NCI-H2227 (cell line): ENCODE measurements at regions not wholly inside any gene's neighbourhood (a gene's known extent, or its start where the extent isn't known, plus 50 kb on each side); places are given as distances from the start of the nearest gene placed in this dataset.

Experiments used
- DNase-seq: peaks from one replicate; lab custom pipeline; 2025; ENCODE audit not compliant: unreplicated experiment; lab: John Stamatoyannopoulos, UW

DNA sequence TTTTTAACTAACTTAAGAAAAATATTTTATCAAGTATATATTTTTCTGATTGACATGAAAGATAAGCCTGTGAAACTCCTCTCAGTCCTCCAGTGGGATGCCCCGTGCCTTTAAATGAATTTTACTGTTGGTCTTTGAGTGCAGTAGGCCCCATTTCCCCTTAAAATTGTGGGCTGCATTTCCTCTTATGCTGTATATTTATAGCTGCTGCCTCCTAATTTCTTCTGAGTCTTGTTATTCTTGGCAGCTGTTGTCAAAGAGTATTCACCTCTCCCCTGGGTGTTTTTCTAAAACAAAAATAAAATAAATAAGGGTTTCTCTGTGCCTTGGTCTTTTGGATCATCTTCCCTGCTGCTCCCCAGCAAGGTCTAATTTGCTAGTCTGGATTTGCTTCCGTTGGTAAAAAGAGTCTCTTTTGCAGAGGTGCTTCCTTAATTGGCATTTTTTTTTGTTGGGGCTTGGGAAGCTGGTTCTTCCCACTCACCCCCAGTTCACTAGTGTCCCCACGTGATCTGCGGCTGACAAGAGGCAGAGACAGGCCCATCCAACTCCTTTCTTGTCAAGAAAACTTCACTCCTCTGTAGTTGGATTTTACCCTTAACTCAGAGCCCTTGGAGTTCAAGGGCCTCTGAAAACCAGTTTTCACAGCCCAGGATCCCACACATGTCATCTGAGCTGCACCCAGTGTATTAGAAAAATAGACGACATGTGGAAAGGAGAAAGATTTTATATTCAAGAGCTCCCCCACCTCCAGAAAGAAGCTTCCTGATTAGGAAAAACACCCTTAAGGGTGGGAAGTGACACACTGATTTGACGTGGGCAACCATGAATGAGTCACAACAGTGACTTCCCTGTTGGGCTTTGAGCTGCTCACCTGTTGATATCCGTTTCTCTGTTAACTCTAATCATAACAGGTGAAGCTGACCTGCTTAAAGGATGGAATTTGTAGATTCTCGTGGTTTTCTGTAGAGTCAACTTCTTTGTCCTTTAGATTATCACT lies 431.5 kb downstream of the DCDC2C start:
- DNase-seq, result no peak

DNA sequence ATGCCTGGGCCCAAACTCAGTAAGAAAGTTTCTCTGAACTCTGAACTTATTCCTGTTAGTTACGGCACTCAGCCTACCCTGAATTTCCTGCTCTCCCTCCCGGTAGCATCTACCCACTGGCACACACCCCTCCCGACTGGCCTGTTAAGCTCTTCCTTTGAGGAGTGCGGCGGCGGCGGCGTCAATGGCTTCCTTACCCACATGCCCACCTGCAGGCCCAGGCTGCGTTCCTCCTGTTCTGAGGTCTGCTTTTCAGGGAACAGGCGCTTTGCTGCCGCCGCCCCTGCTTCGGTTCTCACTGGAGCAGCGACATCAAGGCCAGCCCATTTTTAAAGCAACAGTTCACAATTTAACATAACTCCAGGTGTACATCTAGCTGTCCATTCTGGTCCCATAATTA lies 432.4 kb downstream of the DCDC2C start:
- no peak for DNase-seq

GRCh38 chr2:4139316-4139715 lies 435.9 kb downstream of the DCDC2C start:
- DNase-seq, result no peak

DNA sequence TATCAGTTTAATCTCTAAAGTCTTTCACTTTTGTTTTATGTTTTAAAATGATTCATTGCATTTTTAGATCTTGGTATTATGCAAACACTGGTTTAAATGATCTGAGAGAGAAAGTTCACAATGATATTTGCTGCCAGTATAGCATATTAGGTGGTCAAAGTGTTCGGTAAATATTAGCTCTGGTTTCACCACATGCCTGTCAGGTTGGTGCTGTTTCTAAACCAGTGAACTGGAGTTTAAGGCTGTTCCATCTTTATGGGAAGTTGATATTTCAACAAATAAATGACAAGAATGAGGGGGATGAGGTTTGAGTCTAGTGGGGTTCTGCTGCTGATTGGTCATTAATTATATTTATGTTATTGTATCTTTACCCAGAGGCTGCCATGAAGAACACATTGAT lies 436.4 kb downstream of the DCDC2C start:
- no peak for DNase-seq

- peak; percentile 61 for DNase-seq
These were observed 437.1 kb downstream of the DCDC2C start for GRCh38 chr2:4140281-4140970.

DNA sequence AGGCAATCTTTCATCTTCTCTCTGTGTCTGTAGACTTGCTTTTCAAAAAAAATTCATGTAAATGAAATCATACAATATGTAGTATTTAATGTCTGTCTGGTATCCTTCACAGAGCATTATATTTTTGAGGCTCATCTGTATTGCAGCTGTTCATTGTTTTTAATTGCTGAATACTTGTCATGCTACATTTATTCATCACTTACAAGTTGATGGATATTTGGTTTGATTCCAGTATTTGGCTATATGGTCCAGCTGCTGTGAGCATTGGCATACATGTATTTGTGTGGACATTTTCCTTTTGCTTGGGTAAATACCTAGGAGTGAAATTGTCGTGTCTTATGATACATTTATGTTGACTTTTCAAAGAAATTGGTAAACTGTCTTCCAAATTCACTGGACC lies 441.4 kb downstream of the DCDC2C start:
- no peak for DNase-seq

- no peak for DNase-seq
These were observed 448.1 kb downstream of the DCDC2C start for GRCh38 chr2:4151521-4151920.

GRCh38 chr2:4152051-4152450 lies 448.7 kb downstream of the DCDC2C start:
- no peak for DNase-seq

DNA sequence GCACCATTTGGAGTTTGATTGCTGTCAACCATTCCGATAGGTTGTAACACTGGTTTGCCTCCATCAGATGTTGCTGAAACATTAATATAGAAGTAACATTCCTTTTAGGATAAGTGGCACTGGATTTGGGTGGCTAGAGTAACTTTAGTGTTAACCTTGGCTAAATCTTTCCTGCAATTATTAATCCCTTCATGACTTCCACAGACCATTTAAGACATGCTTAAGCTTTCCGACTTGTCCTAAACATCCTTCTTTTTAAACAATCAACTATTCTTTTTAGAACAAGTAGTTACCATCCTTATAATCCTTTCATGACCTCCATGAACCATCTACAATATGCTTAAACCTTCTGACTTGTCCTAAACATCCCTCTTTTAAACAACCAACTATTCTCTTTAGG lies 465.5 kb downstream of the DCDC2C start:
- no peak for DNase-seq

GRCh38 chr2:4174796-4175195 lies 471.4 kb downstream of the DCDC2C start:
- DNase-seq, result no peak

DNA sequence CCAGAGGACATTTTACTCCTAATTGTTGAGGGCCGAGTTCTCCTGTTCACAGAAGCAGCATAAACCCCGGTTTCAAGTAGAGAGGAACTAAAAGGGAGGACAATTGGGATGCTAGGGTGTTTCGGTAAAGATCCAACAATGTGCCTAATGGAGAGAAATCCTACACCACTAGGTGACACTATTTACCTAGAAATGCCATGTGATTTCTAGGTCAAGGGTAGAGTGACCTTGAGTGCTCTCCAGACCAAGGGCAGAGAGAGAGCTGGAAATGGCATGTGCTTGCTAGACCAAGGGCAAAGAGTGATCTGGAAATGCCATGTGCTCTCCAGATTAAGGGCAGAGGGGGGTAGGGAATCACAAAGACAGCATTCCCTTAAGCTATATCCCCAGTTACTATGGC lies 472.0 kb downstream of the DCDC2C start:
- no peak for DNase-seq

GRCh38 chr2:4180631-4181030 lies 477.3 kb downstream of the DCDC2C start:
- DNase-seq, result no peak

DNA sequence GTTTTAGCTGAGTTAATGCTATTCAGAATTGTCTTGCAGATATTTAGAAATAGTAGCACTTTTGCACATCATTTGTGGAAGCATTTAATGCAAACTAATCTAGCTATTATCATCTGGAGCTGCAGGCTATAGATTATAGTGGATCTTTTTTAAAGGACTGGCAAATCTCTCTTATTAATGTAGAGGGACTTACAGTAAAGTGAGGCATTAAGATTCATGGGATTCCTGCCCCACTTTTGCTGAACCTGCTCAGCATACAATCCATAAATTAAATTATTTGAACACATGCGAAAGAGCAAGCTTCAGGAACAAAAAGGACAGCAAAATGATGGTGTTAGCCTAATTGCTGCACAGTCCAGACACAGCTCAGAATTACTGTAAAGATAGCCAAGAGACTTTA lies 477.7 kb downstream of the DCDC2C start:
- no peak for DNase-seq

- no peak for DNase-seq
These were observed 485.2 kb downstream of the DCDC2C start for GRCh38 chr2:4188561-4188960.

- no peak for DNase-seq
These were observed 487.2 kb downstream of the DCDC2C start for GRCh38 chr2:4190548-4190947.

- no peak for DNase-seq
These were observed 488.7 kb downstream of the DCDC2C start for GRCh38 chr2:4192119-4192518.

- DNase-seq, result no peak
These were observed 511.2 kb downstream of the DCDC2C start for GRCh38 chr2:4214444-4215205.

- no peak for DNase-seq
These were observed 514.4 kb downstream of the DCDC2C start for GRCh38 chr2:4217737-4218136.

DNA sequence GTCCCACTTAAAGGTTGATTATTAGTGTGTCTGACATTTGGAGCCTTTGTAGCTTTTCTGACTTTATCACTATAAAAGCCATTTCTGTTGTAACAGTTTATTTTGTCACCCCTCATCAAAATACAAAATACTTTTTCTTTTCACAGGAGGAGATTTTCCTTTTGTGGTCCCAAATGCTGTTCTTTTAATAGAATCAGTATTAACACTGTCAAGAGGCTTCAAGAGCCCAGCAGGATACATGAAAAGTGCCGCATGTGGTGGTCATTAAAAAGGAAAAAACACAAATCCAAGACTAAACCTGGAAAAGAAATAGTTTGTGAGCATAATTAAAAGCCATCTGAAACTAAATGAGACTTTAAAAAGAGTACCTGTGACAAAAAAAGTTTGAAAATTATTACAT lies 515.7 kb downstream of the DCDC2C start:
- no peak for DNase-seq

GRCh38 chr2:4219571-4219970 lies 516.2 kb downstream of the DCDC2C start:
- no peak for DNase-seq

DNA sequence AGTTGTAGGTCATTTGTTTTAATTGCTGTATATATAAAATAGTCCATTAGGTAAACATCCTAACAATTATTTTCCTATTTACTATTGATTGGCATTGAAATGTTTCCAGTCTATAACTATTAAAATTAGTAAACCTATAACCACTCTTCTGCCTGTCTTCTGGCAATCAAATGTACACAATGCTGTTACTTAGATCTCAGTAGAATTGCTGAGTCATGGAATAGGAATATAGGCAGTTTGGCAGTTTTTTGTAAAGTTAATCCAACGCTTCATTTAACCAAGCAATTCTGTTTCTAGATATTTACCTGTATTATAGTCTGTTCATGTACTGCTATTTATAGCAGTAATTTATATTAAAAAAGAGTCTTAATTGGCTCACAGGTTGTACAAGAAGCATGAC lies 518.1 kb downstream of the DCDC2C start:
- no peak for DNase-seq

DNA sequence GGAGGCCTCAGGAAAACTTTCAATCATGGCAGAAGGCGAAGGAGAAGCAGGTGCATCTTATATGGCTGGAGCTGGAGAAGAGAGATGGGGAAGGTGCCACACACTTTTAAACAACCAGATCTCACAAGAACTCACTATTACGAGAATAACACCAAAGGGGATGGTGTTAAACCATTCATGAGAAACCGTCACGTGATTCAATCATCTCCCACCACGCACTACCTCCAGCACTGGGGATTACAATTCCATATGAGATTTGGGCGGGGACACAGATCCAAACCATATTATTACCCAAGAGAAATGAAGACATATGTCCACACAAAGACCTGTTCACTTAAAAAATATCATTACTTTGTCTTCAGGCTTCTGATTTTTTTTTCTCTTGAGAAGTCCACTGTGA lies 518.5 kb downstream of the DCDC2C start:
- no peak for DNase-seq
